GM18907 (cell line): ENCODE measurements at regions not wholly inside any gene's neighbourhood (a gene's known extent, or its start where the extent isn't known, plus 50 kb on each side); places are given as distances from the start of the nearest gene placed in this dataset.
A peak's percentile ranks its signal among the peaks of the same experiment; 100 is the strongest.
"Not testable (repeated sequence)": the region's sequence is repeated elsewhere in the genome, so short reads cannot be mapped to it uniquely, and the experiment has no call there.

ENCODE experiments used
- ATAC-seq: cut with Tn5 transposase; IDR thresholded peaks from one replicate; pipeline ENCODE4 v1.9.1; 2021; ENCODE audit warnings: mild to moderate bottlenecking, moderate library complexity; ENCODE audit not compliant: unreplicated experiment

DNA sequence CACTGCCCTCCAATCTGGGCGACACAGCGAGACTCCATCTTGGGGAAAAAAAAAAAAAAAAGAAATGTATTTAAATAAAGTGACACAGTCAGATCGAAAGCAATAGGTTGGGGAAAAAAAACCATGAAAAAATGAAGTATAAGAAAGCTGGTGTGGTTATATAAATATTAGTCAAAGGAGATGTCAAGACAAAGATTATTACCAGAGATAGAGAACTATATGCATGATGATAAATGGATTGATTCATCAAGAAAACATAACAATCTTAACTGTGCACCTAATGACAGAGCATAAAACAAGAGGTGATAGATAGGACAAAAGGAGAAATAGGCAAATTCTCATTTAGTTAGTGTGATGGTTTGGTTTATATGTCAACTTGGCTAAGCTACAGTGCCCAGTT is 146.9 kb upstream of the AHI1 start:
- no peak for ATAC-seq

DNA sequence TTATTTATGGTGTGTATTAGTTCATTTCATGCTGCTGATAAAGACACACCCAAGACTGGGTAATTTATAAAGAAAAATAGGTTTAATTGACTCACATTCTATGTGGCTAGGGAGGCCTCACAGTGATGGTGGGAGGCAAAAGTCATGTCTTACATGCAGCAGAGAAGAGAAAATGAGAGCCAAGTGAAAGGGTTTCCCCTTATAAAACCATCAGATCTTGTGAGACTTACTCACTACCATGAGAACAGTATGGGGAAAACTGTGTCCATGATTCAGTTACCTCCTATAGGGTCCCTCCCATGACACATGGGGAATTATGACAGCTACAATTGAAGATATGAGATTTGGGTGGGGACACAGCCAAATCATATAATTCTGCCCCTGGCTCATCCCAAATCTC is 150.0 kb upstream of the AHI1 start:
- no peak for ATAC-seq

DNA sequence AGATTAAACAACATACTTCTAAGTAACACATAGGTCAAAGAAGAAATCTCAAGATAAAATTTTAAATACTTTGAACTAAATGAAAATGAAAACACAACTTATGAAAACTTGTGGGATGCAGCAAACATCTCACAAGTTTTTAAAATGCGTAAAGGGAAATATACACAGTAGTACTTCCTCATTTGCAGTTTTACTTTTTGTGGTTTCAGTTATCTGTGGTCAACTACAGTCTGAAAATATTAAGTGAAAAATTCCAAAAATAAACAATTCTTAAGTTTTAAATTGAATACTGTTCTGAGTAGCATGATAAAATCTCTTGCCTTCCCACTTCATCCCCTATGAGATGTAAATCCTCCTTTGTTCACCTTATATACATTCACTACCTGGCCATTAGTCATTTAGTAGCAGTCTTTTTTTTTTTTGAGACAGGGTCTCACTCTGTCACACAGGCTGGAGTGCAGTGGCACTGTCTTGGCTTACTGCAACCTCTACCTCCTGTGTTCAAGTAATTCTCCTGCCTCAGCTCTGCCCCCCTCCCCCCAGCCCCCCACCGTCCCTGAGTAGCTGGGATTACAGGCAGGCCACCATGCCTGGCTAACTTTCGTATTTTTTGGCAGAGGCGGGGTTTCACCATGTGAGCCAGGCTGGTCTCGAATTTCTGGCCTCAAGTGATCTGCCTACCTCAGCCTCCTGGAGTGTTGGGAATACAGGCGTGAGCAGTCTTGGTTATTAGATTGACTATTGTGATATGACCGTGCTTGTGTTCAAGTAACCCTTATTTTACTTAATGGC is 154.6 kb upstream of the AHI1 start:
- ATAC-seq, result peak; percentile 95

- ATAC-seq, result no peak
Observed at GRCh38 chr6:135655055-135655454, 157.5 kb upstream of the AHI1 start.

DNA sequence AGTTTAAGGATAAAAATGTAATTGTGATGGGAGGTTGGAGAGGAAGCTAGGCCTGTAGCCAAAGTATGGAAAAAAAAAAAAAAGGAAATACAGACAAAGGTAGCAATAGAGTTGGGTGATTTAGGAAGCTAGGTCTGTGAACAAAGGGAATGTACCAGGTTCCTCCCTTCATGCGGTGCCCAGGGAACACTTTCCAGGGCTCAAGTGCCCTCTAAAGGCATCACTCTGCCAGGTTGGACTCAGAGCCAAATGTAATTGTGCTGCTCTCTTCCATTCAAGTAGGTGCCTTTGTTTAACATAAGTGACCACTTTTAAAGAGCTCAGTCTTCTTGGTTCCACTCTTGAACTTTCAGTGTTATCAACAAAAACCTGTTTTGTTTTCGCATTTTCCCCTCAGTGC is 159.7 kb upstream of the AHI1 start:
- ATAC-seq, result no peak

DNA sequence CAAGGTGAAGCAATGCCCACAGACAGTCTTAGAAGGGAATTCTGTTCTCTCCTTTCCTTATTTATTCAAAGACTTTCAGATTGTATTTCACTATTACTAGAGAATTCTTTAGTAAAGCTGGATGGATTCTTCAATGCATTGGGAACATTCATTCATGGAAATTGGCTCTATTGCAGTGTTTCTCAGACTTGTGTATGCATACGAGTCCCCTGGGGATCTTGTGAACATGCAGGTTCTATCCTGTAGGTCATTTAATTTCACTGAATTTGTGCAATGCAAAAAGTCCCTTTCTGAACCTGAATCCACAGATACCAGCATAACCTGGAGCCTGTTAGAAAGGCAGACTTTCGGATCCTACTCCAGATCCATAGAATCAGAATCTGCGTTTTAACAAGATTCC is 160.9 kb upstream of the AHI1 start:
- ATAC-seq, result no peak

DNA sequence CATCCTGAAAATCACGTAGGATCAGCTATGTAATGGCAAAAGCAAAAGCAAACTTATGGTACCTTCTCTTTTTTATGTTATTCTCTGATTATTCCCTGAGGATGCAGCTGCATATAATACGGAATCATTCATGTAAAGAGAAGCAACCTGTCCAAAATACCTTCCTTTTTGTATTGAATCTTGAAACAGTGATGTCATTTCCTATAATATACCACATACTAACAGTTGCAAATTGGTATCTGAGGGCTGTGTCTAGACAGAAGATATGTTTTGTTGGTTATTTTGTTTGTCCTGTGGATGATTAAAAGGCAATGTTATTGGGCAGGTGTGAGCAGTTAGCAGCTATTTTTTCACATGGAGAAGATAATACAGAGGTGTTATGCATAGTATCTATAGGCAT is 161.4 kb upstream of the AHI1 start:
- ATAC-seq, result no peak

DNA sequence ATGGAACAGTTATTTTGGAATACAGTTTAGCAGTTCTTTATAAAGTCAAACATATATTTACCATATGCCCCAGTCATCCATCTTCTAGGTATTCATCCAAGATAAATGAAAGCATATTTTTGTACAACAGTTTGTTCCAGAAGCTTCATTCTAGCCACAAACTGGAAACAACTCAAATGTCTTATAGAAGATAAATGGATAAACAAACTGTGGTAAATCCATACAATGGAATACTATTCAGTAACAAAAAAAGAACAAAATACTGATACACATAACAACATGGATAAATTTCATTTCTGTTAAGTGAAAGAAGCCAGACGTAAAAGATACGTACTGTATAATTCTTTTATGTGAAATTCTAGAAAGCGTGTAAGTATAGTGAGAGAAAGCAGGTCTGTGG is 167.0 kb upstream of the AHI1 start:
- no peak for ATAC-seq

GRCh38 chr6:135665935-135666334 is 168.4 kb upstream of the AHI1 start:
- no peak for ATAC-seq

DNA sequence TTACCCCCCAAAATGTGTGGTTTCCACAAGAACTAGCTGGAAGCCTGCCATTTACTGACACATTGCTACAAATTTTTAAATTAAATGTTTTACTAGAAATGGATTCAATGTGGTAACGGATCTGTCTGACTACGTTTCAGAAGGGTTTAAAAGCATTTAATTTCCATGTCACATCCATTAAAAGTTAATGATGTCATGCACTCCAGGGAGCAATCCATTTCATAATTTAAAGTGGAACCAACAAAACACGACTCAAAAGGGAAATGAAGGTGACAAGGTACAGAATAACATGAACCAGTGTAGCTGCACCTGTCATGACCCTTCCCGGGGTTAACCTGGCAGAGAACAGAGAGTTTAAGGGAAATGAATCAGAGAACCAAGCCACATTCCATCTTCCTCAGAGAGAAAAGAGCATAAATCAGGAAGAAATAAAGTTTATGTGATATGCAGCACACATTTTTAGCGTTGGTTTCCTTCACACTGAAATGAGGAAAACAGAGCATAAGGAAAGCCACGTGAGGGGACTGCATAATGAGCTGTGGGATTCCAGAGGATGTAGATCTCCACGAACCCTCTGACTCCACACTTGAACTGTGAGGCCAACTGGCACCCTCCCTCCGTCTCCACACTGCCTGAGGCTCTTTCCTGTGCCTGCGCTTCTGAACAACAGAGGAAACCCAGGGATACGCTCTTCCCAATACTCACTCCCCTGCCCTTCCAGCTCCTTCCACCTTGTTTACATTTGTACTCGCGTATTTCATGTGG is 170.3 kb upstream of the AHI1 start:
- ATAC-seq, result no peak

DNA sequence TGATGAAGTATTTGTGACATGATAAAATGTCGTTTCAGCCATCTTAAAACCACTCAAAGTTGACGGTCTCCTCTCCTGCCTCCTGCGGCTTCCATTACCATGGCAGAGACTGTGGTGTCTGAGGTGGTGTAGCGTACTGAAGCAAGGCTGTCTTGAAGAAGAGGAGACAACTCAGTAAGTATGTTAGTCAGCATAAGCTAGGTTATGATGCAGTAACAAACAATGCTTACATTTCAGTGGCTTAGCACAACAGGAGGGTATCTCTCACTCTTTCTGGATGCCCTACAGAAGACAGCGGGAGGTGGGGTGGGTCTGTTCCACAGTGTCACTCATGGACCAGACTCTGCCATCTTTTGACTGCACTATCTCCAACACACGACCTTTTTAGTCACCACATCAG is 174.7 kb upstream of the AHI1 start:
- ATAC-seq, result no peak

DNA sequence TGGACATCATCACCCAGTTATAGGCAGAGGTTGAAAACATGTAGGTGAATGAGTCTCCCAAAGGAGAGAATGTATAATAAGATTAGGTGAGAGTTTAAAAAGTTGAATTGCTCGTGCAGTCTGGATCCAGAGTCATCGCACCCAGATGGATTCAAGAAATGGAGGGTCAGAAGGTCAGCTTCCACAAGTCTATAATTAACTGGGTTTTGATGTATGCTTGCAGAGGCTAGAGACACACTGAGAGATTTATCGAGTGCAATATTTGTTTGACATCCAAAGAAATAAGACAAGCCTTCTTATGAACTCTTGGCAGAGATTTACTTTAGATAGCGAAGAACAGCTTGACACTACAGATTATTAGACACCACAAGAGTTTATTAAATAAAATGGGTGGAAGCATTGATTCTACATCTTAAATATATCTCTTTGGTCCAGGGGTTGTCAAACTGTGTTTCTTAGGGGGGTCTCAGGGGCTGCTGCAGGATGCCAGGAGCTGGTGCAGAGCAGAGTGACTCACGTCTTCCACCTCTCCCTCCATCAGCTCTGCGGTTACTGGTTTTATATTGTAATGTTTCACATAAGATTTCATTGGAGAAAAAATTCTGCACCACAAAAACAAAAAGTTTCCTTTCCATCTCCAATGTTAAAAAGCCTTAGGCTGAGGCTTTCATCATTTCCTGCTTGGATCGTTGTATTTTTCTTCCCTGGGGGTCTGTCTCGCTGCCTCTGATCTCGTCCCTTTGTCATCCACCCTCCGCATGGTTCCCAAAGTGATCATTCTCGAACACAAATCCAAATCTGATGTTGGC is 176.2 kb upstream of the AHI1 start:
- no peak for ATAC-seq

DNA sequence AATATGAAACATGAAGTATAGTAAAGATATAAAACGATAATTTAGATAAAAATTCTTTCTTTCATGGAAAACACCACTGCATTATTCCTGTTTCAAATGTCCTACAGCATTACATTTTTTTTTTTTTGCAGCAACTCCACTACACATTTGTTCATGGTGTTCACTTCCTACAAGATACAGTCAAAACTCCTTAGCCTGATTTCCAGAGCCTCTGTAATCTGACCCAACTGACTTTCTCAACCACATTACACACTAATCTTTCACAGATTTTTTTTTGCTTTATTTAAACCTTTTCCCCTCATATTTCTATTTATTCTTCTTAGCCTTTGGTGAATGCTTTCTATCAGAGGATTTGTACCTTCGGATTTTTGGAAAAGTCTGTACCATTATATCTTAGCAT is 176.5 kb upstream of the PDE7B start:
- ATAC-seq, result no peak

GRCh38 chr6:135675862-135676261 is 175.6 kb upstream of the PDE7B start:
- peak; percentile 60 for ATAC-seq

GRCh38 chr6:135680964-135681913 is 170.3 kb upstream of the PDE7B start:
- no peak for ATAC-seq

- no peak for ATAC-seq
Observed at GRCh38 chr6:135686784-135687301, 164.7 kb upstream of the PDE7B start.

- not testable (repeated sequence) for ATAC-seq
Observed at GRCh38 chr6:135688476-135688875, 163.0 kb upstream of the PDE7B start.

DNA sequence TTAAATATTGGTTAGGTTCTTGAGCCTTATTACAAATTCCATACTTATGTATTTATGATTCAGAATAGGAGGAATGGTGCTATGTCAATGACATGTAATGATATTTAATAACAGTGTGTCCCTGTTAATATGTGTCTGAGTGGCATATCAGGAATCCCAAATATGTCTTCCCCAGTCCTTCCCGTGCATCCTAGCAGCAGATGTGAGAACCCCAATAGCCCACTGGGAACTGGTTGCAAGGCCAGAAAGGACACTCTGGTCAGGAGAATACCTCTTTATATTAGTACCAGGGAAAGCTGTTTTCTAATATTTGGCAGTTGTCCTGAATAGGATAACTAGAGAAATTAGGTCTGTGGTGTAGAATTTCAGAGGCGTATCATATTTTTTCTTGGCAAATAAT is 159.1 kb upstream of the PDE7B start:
- ATAC-seq, result no peak

GRCh38 chr6:135693811-135694370 is 157.6 kb upstream of the PDE7B start:
- no peak for ATAC-seq

GRCh38 chr6:135699705-135700104 is 151.8 kb upstream of the PDE7B start:
- no peak for ATAC-seq
